Thymus (tissue), 11 donors: ENCODE measurements at regions not wholly inside any gene's neighbourhood (a gene's known extent, or its start where the extent isn't known, plus 50 kb on each side); places are given as distances from the start of the nearest gene placed in this dataset.

Experiments
- DNase-seq, 9 donors: peaks; one replicate each; pipeline ENCODE4 v3.0.0-alpha.2; 2013; ENCODE audit warnings: low spot score in 9 of 9, low read depth in 6 of 9, missing footprints in 1 of 9
- H3K27ac ChIP-seq, 2 donors: one replicate each; pipeline ENCODE4 v1.5.1; 2013; ENCODE audit warnings: control low read depth in 1 of 2, low read depth in 1 of 2, low read length in 1 of 2, mild to moderate bottlenecking in 1 of 2, moderate library complexity in 1 of 2
- H3K27me3 ChIP-seq, 2 donors: one replicate each; pipeline ENCODE4 v1.5.1; 2013; ENCODE audit warnings: low read length in 1 of 2; ENCODE audit not compliant: control insufficient read depth in 2 of 2, insufficient read depth in 1 of 2
- H3K36me3 ChIP-seq, 2 donors: one replicate each; pipeline ENCODE4 v1.5.1; 2013; ENCODE audit warnings: low read length in 1 of 2, mild to moderate bottlenecking in 1 of 2, moderate library complexity in 1 of 2; ENCODE audit not compliant: control insufficient read depth in 2 of 2, insufficient read depth in 2 of 2
- H3K4me1 ChIP-seq, 2 donors: one replicate each; pipeline ENCODE4 v1.5.1; 2013; ENCODE audit warnings: low read length in 2 of 2; ENCODE audit not compliant: control insufficient read depth in 2 of 2, insufficient read depth in 2 of 2
- H3K4me3 ChIP-seq, 2 donors: one replicate each; pipeline ENCODE4 v1.5.1; 2013; ENCODE audit warnings: low read length in 2 of 2, control low read depth in 1 of 2, mild to moderate bottlenecking in 1 of 2
- H3K9me3 ChIP-seq, 2 donors: one replicate each; pipeline ENCODE4 v1.5.1; 2013; ENCODE audit warnings: low read length in 1 of 2, mild to moderate bottlenecking in 1 of 2; ENCODE audit not compliant: control insufficient read depth in 2 of 2, insufficient read depth in 1 of 2
- WGBS: extraction: QIAGEN DNeasy Blood & Tissue Kit; methylation state at CpG from one replicate; pipeline ENCODE4 v1.1.7; 2013; 5-methylcytosine and 5-hydroxymethylcytosine counted together
- donor health status: healthy.

DNA sequence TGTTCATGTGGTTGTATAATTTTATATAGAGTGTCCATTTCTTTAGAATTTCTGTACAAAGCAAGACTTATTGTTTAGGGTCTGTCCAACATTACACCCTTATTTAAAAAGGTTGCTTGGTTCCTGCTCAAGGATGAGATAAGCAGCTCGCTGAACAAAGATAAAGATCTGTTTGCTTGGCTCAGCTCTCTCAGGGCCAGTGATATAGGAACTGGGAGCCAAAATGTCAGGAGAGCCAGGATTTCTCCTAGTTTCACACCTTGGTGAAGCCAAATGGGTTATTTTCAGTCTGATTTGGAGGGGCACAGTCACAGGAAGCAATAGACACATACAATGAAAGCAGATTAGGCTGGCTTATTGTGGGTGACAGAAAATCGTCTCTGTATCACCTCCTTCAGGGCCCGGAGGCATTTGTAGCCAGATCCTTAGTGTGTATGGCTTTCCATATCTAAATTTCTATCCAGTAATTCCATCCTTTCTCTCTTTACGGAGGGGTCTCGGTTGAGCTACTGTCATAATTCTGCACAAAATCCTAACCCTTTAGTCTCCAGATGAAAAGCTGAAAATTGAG lies 396.4 kb downstream of the TMEM232 start:
- Histone ChIP-seq H3K27ac (no peak overlapping the region), H3K9me3 (no peaks in the 10 kb centered on the region), H3K36me3 (no peaks in the 10 kb centered on the region), H3K4me1 (peaks cover 0 to 5% of the 10 kb centered on the region in 2 donors), H3K27me3 (no peaks in the 10 kb centered on the region), H3K4me3 (no peak overlapping the region)
- DNase-seq, result peak in 1 of 9 donors; percentile 22
- 71% methylated on average over 5 of the region's 5 CpGs for WGBS

DNA sequence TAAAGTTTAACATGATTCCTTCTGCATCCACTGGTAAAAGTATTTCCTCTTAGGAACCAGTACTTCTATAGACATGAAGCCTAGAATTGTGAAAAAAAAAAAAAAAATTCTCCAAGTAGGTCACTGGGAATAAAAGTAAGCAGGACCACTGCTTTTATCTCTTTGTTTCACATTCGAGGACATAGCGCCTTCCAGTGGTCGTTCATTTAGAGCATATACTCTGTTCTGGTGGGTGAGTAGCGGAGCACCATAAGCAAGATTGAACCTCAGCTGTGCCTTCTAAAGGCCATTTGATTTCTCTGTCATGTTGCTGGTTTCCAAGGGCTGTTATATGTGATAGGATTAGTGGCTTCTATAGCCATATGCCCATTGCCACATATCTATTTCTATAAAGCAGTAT lies 393.1 kb downstream of the TMEM232 start:
- H3K4me3 ChIP-seq, result no peak overlapping the region
- peak; percentile 3 to 73 (median 44) for DNase-seq
- H3K9me3 ChIP-seq, result no peaks in the 10 kb centered on the region
- no peaks in the 10 kb centered on the region for H3K36me3 ChIP-seq
- no peak overlapping the region for H3K27ac ChIP-seq
- no peaks in the 10 kb centered on the region for H3K27me3 ChIP-seq
- 70% methylated on average over 4 of the region's 4 CpGs for WGBS
- peaks cover 0 to 5% of the 10 kb centered on the region in 2 donors for H3K4me1 ChIP-seq

DNA sequence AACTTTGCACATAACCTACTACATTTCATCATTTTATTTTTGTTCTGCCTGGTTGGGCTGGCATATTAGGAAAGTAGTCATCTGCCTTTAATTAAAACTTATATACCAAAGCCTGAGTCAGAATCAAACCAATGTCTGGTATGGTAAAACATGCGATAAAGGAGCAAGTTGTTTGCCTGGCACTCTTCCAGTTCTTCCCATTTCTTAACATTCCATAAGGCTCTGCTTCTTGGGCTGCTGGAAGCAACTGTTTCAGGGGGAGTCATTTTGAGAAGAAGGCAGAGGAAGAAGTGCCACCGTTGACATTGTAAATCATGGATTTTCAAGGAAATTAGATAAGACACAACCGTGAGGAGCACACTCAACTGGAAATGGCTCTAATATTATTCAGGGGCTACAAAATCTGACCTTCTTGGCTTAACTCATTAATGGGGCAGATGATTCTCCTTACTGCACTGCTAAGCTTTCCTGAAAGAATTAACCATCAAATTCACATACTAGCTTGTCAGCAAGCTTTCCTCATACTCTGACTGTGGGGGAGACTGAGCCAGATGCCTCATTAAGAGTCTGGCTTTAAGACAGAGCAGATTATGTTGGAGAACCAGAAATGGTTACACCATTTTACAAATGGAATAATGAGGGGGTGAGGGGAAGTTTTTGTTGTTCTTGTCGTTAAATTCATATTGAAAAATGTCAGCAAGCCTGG lies 391.0 kb downstream of the TMEM232 start:
- Histone ChIP-seq H3K4me3 (no peak overlapping the region), H3K4me1 (peaks cover 0 to 2% of the 10 kb centered on the region in 2 donors), H3K9me3 (no peaks in the 10 kb centered on the region), H3K27me3 (no peaks in the 10 kb centered on the region), H3K36me3 (no peaks in the 10 kb centered on the region), H3K27ac (no peak overlapping the region)
- WGBS, result 65% methylated on average over 4 of the region's 4 CpGs
- DNase-seq, result no peak

DNA sequence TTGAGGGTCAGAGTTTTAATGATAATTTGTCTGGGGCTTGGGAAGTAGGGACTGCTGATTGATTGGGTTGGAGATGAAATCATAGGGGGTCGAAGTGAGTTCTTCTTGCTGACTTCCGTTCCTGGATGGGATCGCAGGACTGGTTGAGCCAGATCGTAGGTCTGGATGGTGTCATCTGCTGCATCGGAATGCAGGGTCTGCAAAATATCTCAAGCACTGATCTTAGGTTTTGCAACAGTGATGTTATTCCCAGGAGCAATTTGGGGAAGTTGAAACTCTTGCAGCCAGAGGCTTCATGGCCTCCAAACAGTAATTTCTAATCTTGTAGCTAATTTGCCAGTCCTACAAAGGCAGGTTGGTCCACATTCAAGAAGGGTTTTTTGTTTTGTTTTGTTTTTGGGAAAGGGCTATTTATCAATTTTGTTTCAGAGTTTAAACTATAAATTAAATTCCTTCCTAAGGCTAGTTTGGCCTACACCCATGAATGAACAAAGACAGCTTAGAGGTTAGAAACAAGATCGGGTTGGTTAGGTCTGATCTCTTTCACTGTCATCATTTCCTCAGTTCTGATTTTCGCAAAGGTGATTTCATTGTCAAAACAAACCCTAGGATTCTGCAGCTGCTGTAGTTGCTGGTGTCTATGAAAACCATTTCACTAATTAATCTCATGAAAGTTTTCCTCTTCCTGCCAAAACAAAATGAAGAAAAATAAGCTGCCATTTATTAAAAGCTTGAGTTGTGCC lies 388.0 kb downstream of the TMEM232 start:
- no peak overlapping the region for H3K4me3 ChIP-seq
- 91% methylated on average over 7 of the region's 7 CpGs for WGBS
- no peaks in the 10 kb centered on the region for H3K27me3 ChIP-seq

DNA sequence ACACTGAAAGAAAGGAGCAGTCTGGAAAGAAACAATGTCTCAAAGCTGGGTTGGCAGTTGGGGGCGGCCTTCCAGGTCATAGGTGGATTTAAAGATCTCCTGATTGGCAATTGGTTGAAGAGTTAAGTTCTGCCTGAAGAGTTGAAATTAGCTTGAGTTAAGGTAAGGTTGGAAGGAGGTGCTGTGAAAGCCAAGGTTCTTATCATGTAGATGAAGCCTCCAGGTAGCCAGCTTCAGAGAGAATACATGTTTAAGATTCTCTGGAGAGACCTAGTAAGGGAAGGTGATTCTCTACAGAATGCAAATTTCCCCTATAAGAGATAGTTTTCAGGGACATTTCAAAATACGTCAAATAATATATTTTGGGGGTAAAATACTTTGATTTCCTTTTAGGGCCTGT lies 387.1 kb downstream of the TMEM232 start:
- DNase-seq, result no peak
- H3K36me3 ChIP-seq, result no peaks in the 10 kb centered on the region
- no peaks in the 10 kb centered on the region for H3K9me3 ChIP-seq
- no peak overlapping the region for H3K4me3 ChIP-seq
- no peaks in the 10 kb centered on the region for H3K27me3 ChIP-seq
- H3K4me1 ChIP-seq, result no peaks in the 10 kb centered on the region
- no peak overlapping the region for H3K27ac ChIP-seq
- WGBS, result 97% methylated on average over 2 of the region's 2 CpGs

More for the DNA sequence above, 388.0 kb downstream of the TMEM232 start:
- H3K36me3 ChIP-seq, result no peaks in the 10 kb centered on the region
- no peaks in the 10 kb centered on the region for H3K4me1 ChIP-seq
- no peak overlapping the region for H3K27ac ChIP-seq
- no peak for DNase-seq
- no peaks in the 10 kb centered on the region for H3K9me3 ChIP-seq

DNA sequence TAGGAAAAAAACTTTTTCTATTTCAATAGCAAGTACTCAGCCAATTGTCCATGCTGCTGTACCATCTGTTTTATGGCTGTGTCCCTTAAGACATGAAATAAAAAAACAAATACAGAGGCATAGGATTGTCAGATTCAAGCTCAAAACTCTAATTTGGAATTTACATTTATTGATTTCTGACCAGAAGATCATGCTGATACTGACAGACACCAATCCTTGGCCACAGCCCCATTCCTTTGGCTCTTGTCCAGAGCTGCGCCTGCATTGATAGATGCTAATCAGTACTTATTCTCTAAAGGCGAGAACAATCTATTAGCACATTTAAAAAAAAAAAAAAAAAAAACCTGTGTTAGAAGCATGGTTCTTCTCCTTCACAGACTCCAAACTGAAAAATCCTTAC lies 384.6 kb downstream of the TMEM232 start:
- no peaks in the 10 kb centered on the region for H3K36me3 ChIP-seq
- H3K27me3 ChIP-seq, result no peaks in the 10 kb centered on the region
- H3K27ac ChIP-seq, result no peak overlapping the region
- 94% methylated on average over 2 of the region's 2 CpGs for WGBS
- H3K4me3 ChIP-seq, result no peak overlapping the region
- H3K9me3 ChIP-seq, result no peaks in the 10 kb centered on the region
- DNase-seq, result no peak
- H3K4me1 ChIP-seq, result no peaks in the 10 kb centered on the region

DNA sequence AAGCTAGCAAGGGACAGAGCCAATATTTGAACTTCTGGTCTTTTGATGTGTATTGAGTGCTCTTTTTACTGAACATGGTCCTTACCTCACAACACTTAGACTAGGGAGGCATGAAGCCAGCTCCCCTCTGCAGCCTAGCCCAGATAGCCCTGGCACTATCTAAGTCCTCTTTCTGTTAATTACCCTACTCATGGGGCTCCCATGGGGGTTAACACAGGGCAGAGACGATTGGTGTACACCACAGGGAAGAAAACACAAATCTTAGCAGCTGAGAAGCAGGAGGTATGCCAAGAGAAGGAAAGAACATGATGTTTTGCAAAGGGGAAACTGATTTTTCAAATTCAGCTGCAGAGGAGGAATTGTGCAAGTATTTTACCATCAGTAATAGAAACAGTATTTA lies 383.8 kb downstream of the TMEM232 start:
- Histone ChIP-seq H3K9me3 (no peaks in the 10 kb centered on the region), H3K4me1 (no peaks in the 10 kb centered on the region), H3K36me3 (no peaks in the 10 kb centered on the region), H3K27ac (no peak overlapping the region), H3K4me3 (no peak overlapping the region), H3K27me3 (no peaks in the 10 kb centered on the region)
- 56% methylated on average over 1 of the region's 1 CpG for WGBS
- DNase-seq, result no peak

DNA sequence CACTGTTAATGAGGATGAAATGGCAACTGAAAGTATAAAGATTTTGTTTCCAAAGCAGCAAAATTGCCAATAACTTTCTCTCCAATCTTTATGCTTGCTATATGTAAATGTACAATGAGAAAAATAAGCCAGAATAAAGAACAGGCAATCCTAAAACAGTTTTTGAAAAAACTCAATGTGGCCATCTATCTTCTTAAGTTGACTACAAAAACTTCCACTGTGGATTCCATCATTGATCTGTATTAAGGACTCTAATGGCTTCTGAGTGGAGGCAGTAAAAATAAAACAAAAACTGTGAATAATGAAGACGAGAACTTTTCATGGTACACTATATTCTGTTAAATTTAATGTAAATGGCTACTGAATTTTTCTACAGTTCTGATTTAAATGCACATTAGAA lies 382.9 kb downstream of the TMEM232 start:
- H3K36me3 ChIP-seq, result no peaks in the 10 kb centered on the region
- H3K4me1 ChIP-seq, result no peaks in the 10 kb centered on the region
- no peaks in the 10 kb centered on the region for H3K27me3 ChIP-seq
- DNase-seq, result no peak
- H3K4me3 ChIP-seq, result no peak overlapping the region
- H3K27ac ChIP-seq, result no peak overlapping the region
- 95% methylated on average over 1 of the region's 1 CpG for WGBS
- no peaks in the 10 kb centered on the region for H3K9me3 ChIP-seq

DNA sequence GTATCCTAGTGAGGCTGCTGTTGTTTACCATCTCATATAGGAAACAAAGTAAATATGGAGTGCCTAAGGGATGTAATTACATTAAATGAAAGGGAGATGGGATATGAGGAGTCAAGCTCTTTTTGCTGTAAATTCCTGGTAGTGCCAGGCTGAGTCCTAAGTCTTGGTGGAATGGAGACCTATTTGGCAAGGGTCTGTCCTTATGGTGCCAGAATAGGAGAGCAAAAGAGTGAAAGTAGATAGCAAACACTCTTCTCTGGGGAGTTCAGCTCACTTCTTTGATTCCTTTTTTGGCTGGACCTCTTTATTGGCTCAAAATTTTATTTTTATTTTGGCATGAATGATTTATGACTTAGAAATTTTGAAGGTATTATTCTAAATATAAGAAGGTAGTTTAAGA lies 380.8 kb downstream of the TMEM232 start:
- H3K27ac ChIP-seq, result no peak overlapping the region
- no peak overlapping the region for H3K4me3 ChIP-seq
- H3K4me1 ChIP-seq, result no peaks in the 10 kb centered on the region
- DNase-seq, result no peak
- no peaks in the 10 kb centered on the region for H3K9me3 ChIP-seq
- H3K36me3 ChIP-seq, result no peaks in the 10 kb centered on the region
- no peaks in the 10 kb centered on the region for H3K27me3 ChIP-seq
